ENCODE measurements at regions not wholly inside any gene's neighbourhood (a gene's known extent, or its start where the extent isn't known, plus 50 kb on each side); places are given as distances from the start of the nearest gene placed in this dataset.
"Not testable (repeated sequence)": the region's sequence is repeated elsewhere in the genome, so short reads cannot be mapped to it uniquely, and the experiment has no call there.

GRCh38 chrX:143228600-143228999 lies 202.9 kb downstream of the SPANXN4 start:
- DNase-seq (ENCODE audit: low read depth in 4 of 4, low spot score in 3 of 4), result not testable (repeated sequence)

GRCh38 chrX:143206966-143207365 lies 181.2 kb downstream of the SPANXN4 start:
- DNase-seq (ENCODE audit: low read depth in 4 of 4, low spot score in 3 of 4), result no peak

DNA sequence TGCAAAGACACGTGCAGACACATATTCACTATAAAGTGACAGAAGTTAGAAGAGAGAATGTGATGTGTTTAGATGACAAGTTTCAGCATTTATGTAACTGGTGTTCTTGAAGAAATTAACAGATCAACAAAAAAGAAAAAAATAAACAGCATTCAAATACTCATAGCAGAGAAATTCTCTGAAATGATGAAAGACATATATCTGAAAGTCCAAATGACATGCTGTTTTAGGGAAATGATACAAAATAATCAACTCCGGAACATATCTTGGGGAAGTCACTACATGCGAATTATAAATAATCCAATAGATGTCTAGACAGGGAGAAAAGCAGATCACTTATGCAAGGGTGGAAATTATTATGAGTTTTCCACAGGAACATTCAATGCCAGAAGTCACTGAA lies 146.0 kb downstream of the SPANXN4 start:
- DNase-seq (ENCODE audit: low read depth in 4 of 4, low spot score in 3 of 4), result no peak

DNA sequence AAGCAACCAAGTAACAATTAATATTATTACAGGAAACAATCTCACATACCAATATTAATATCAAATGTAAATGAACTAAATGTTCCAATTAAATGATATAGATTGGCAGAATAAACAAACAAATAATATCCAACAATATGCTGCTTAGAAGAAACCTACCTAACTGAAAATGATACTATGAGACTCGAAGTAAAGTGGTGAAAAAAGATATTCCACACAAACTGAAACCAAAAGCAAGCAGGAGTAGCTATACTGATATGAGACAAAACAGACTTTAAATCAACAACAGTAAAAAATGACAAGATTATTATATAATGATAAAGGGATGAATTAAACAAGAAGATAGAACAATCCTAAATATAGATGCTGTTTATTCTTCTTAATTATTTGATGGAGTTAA lies 140.1 kb downstream of the SPANXN4 start:
- no peak for DNase-seq (ENCODE audit: low read depth in 4 of 4, low spot score in 3 of 4)

GRCh38 chrX:143139681-143140080 lies 114.0 kb downstream of the SPANXN4 start:
- DNase-seq (ENCODE audit: low read depth in 4 of 4, low spot score in 3 of 4), result no peak

GRCh38 chrX:143121477-143121876 lies 95.7 kb downstream of the SPANXN4 start:
- DNase-seq (ENCODE audit: low read depth in 4 of 4, low spot score in 3 of 4), result peak in 3 of 4 donors; percentile 4 to 23 (median 10)

- no peak for DNase-seq (ENCODE audit: low read depth in 4 of 4, low spot score in 3 of 4)
These were observed 89.7 kb downstream of the SPANXN4 start for GRCh38 chrX:143115466-143115865.

GRCh38 chrX:143095816-143096215 lies 70.1 kb downstream of the SPANXN4 start:
- no peak for DNase-seq (ENCODE audit: low read depth in 4 of 4, low spot score in 3 of 4)

DNA sequence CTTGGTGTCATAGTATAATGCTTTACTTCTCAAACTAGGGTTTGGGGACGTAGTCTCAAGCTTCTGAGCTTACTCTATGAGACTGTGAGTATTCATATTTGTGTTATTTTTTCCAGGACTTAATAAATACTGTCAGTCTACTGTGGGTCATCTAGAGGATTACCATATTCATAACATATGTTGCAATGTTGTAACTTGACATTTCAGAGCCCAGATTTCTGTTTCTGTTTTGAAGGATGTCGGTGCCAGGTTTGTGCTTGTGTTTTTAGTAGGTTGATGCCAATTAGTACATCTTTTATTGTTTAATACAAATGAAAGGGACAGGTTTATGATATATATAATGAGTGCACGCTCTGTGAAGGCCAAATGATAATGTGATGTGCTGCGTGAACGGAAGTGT lies 69.6 kb downstream of the SPANXN4 start:
- no peak for DNase-seq (ENCODE audit: low read depth in 4 of 4, low spot score in 3 of 4)

- DNase-seq (ENCODE audit: low read depth in 4 of 4, low spot score in 3 of 4), result no peak
These were observed 68.8 kb downstream of the SPANXN4 start for GRCh38 chrX:143094417-143095023.

Data from right renal pelvis (tissue), 4 donors.